ENCODE measurements at regions not wholly inside any gene's neighbourhood (a gene's known extent, or its start where the extent isn't known, plus 50 kb on each side); places are given as distances from the start of the nearest gene placed in this dataset.

DNA sequence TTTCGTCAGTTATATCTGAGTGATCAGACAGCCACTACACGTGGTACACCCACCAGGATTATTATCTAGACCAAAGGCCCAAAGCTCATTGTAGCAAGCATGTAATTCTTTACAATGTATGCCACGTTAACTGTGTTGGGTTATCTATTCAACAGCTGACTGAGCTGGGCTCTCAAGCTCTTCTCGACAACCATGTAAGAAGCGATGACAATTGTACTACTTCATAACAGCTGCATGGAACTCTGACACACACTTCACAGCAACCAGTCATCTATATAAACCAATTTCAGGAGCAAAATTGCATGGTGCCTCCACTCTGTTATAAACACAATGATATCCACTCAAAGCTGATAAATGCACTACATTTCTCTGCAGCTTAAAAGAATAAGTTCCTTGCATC lies 701.8 kb downstream of the NR4A2 start:
- H3K27ac ChIP-seq (ENCODE audit: insufficient read depth, low read depth, low read length) = no peak overlapping the region
- no TSS peak for BruUV-seq (replicated peaks)

DNA sequence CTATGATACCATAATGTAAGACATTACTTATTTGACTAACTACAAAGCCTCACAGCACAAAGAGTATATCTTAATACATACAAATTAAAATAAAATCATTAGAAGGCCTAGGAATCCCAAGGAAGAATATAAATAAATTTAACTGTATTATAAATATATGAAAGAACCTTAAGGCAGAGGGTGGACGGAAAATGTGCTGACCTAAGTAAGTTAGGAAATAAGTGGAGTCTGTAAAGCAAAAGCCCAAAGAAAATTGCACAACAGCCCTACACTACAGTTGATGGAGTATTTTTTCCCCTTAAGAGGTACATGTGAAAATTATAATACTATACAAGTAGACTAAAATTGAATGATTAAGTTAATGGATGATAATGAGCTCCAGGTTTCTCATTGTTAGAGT lies 710.1 kb downstream of the NR4A2 start:
- Histone ChIP-seq H3K9me3 (replicated peaks; ENCODE audit: control insufficient read depth, insufficient read depth, low read length) (no peaks in the 10 kb centered on the region), H2AFZ (ENCODE audit: low read depth, low read length) (no peak overlapping the region), H3K4me3 (replicated peaks in 1 of 3; ENCODE audit: insufficient read depth in 1 of 3, low read depth in 1 of 3, low read length in 3 of 3) (no peak overlapping the region), H3K9ac (replicated peaks; ENCODE audit: extremely low read depth, insufficient read depth, low read length) (no peak overlapping the region), H3K36me3 (ENCODE audit: control insufficient read depth in 2 of 2, extremely low read depth in 1 of 2, insufficient read depth in 2 of 2, low read length in 2 of 2) (no peaks in the 10 kb centered on the region), H3K27ac (ENCODE audit: insufficient read depth, low read depth, low read length) (no peak overlapping the region), H3K4me2 (ENCODE audit: insufficient read depth, low read length) (no peak overlapping the region), H4K20me1 (replicated peaks; ENCODE audit: control insufficient read depth, extremely low read depth, insufficient read depth, low read length) (no peaks in the 10 kb centered on the region), H3K4me1 (ENCODE audit: control insufficient read depth, extremely low read depth, insufficient read depth, low read length) (no peaks in the 10 kb centered on the region), H3K27me3 (ENCODE audit: control insufficient read depth in 2 of 2, insufficient read depth in 2 of 2, low read length in 2 of 2) (no peaks in the 10 kb centered on the region), H3K79me2 (ENCODE audit: control insufficient read depth, insufficient read depth, low read length) (no peaks in the 10 kb centered on the region), H3K9me1 (replicated peaks; ENCODE audit: control insufficient read depth, extremely low read depth, insufficient read depth, low read length) (no peaks in the 10 kb centered on the region)
- POLR2A ChIA-PET = no interaction called here
- intact Hi-C loops (cut with micrococcal nuclease) = no loop called here
- dilution Hi-C loops (cut with MboI; ENCODE audit: extremely low pct_ligation_motif_present, low sequenced_read_pairs) = no loop called here
- TF ChIP-seq FOS (IDR thresholded peaks at IDR 0.05; ENCODE audit: borderline replicate concordance, insufficient read depth, low read length) (no peak), EZH2 (IDR thresholded peaks at IDR 0.05; ENCODE audit: borderline replicate concordance, low read depth, low read length, severe bottlenecking) (no peak), GATA2 (IDR thresholded peaks at IDR 0.05; ENCODE audit: insufficient read depth, insufficient read length, low read depth, low read length) (no peak), MYC (IDR thresholded peaks at IDR 0.05; ENCODE audit: low read depth, low read length) (no peak), POLR2A (IDR thresholded peaks at IDR 0.05; ENCODE audit: low read depth, low read length) (no peak), JUN (IDR thresholded peaks at IDR 0.05; ENCODE audit: borderline replicate concordance, insufficient read depth, insufficient read length, low read depth) (no peak), POLR2AphosphoS5 (IDR thresholded peaks at IDR 0.05; ENCODE audit: insufficient read depth, low read depth, low read length) (no peak)
- TF ChIP-seq, protein P1, sequence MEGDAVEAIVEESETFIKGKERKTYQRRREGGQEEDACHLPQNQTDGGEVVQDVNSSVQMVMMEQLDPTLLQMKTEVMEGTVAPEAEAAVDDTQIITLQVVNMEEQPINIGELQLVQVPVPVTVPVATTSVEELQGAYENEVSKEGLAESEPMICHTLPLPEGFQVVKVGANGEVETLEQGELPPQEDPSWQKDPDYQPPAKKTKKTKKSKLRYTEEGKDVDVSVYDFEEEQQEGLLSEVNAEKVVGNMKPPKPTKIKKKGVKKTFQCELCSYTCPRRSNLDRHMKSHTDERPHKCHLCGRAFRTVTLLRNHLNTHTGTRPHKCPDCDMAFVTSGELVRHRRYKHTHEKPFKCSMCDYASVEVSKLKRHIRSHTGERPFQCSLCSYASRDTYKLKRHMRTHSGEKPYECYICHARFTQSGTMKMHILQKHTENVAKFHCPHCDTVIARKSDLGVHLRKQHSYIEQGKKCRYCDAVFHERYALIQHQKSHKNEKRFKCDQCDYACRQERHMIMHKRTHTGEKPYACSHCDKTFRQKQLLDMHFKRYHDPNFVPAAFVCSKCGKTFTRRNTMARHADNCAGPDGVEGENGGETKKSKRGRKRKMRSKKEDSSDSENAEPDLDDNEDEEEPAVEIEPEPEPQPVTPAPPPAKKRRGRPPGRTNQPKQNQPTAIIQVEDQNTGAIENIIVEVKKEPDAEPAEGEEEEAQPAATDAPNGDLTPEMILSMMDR (IDR thresholded peaks at IDR 0.05; ENCODE audit: extremely low read depth in 1 of 2, insufficient read depth in 1 of 2, low read depth in 1 of 2, low read length in 2 of 2) = no peak
- TF ChIP-seq, protein P2, sequence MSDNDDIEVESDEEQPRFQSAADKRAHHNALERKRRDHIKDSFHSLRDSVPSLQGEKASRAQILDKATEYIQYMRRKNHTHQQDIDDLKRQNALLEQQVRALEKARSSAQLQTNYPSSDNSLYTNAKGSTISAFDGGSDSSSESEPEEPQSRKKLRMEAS (IDR thresholded peaks at IDR 0.05; ENCODE audit: insufficient read depth, insufficient read length) = no peak
- FAIRE-seq (no peak), DNase-seq (ENCODE audit: low read depth, low spot score) (no peak)
- BruUV-seq (replicated peaks) = no TSS peak
- CTCF ChIA-PET = no interaction called here

More for the DNA sequence above, 701.8 kb downstream of the NR4A2 start:
- no peaks in the 10 kb centered on the region for H4K20me1 ChIP-seq (replicated peaks; ENCODE audit: control insufficient read depth, extremely low read depth, insufficient read depth, low read length)
- no peaks in the 10 kb centered on the region for H3K79me2 ChIP-seq (ENCODE audit: control insufficient read depth, insufficient read depth, low read length)
- no peak overlapping the region for H2AFZ ChIP-seq (ENCODE audit: low read depth, low read length)
- H3K9ac ChIP-seq (replicated peaks; ENCODE audit: extremely low read depth, insufficient read depth, low read length) = no peak overlapping the region
- intact Hi-C loops (cut with micrococcal nuclease) (no loop called here), dilution Hi-C loops (cut with MboI; ENCODE audit: extremely low pct_ligation_motif_present, low sequenced_read_pairs) (no loop called here)
- no peaks in the 10 kb centered on the region for H3K36me3 ChIP-seq (ENCODE audit: control insufficient read depth in 2 of 2, extremely low read depth in 1 of 2, insufficient read depth in 2 of 2, low read length in 2 of 2)
- H3K4me1 ChIP-seq (ENCODE audit: control insufficient read depth, extremely low read depth, insufficient read depth, low read length) = peaks cover 7% of the 10 kb centered on the region
- H3K4me3 ChIP-seq (replicated peaks in 1 of 3; ENCODE audit: insufficient read depth in 1 of 3, low read depth in 1 of 3, low read length in 3 of 3) = no peak overlapping the region
- H3K27me3 ChIP-seq (ENCODE audit: control insufficient read depth in 2 of 2, insufficient read depth in 2 of 2, low read length in 2 of 2) = no peaks in the 10 kb centered on the region
- H3K9me1 ChIP-seq (replicated peaks; ENCODE audit: control insufficient read depth, extremely low read depth, insufficient read depth, low read length) = no peaks in the 10 kb centered on the region
- POLR2A ChIA-PET = no interaction called here
- no peak for FAIRE-seq
- CTCF ChIA-PET = no interaction called here
- no peak for DNase-seq (ENCODE audit: low read depth, low spot score)
- no peak for TF ChIP-seq POLR2A (IDR thresholded peaks at IDR 0.05; ENCODE audit: low read depth, low read length)
- TF ChIP-seq EZH2 (IDR thresholded peaks at IDR 0.05; ENCODE audit: borderline replicate concordance, low read depth, low read length, severe bottlenecking) = no peak
- H3K9me3 ChIP-seq (replicated peaks; ENCODE audit: control insufficient read depth, insufficient read depth, low read length) = no peaks in the 10 kb centered on the region
- no peak overlapping the region for H3K4me2 ChIP-seq (ENCODE audit: insufficient read depth, low read length)
